H1 (cell line): ENCODE measurements at regions not wholly inside any gene's neighbourhood (a gene's known extent, or its start where the extent isn't known, plus 50 kb on each side); places are given as distances from the start of the nearest gene placed in this dataset.

Experiments
- CTCF ChIA-PET: fragments of 300-600 bp; sonication (Branson Sonifier 250); formaldehyde crosslinking; loops from one replicate; lab custom pipeline; 2021; ENCODE audit not compliant: partially characterized antibody; lab: Charles Lee
- POLR2A ChIA-PET: fragments of 300-600 bp; sonication (Branson Sonifier 250); formaldehyde crosslinking; loops from one replicate; lab custom pipeline; 2021; ENCODE audit warnings: inconsistent platforms; ENCODE audit not compliant: partially characterized antibody; lab: Charles Lee
- DNase-seq, 2 experiments: peaks; one replicate each; pipeline versions ENCODE4 v3.0.0 to v3.0.0-alpha.2; 2010 to 2022; ENCODE audit warnings: low spot score in 2 of 2, low read depth in 1 of 2, mixed read lengths in 1 of 2
- FAIRE-seq: peaks from 2 replicates; lab custom pipeline; 2011; peaks lifted over from hg19 to GRCh38; lab: Jason Lieb, UNC
- H2AFZ ChIP-seq: 2 replicates; pipeline ENCODE4 v1.8.1; 2012; ENCODE audit warnings: low read length, inconsistent platforms
- H2AK5ac ChIP-seq: 2 replicates; pipeline ENCODE4 v1.6.1; 2013; ENCODE audit warnings: low read depth, low read length
- H2BK120ac ChIP-seq: replicated peaks from 2 replicates; pipeline ENCODE3; 2013; ENCODE audit warnings: low read depth, low read length, inconsistent platforms
- H2BK12ac ChIP-seq: 2 replicates; pipeline ENCODE4 v1.6.1; 2013; ENCODE audit warnings: low read depth, low read length
- H2BK15ac ChIP-seq: 2 replicates; pipeline ENCODE4 v1.6.1; 2013; ENCODE audit warnings: low read length
- H2BK20ac ChIP-seq: 2 replicates; pipeline ENCODE4 v1.6.1; 2013; ENCODE audit warnings: low read length
- H2BK5ac ChIP-seq: 2 replicates; pipeline ENCODE4 v1.6.1; 2013; ENCODE audit warnings: low read depth, low read length
- H3K14ac ChIP-seq: 2 replicates; pipeline ENCODE4 v1.6.1; 2013; ENCODE audit warnings: inconsistent platforms; ENCODE audit not compliant: insufficient read length
- H3K18ac ChIP-seq: 2 replicates; pipeline ENCODE4 v1.6.1; 2013; ENCODE audit warnings: low read length; ENCODE audit errors: extremely low read depth
- H3K23ac ChIP-seq: 2 replicates; pipeline ENCODE4 v1.6.1; 2013; ENCODE audit warnings: inconsistent platforms; ENCODE audit not compliant: insufficient read length
- H3K23me2 ChIP-seq: 2 replicates; pipeline ENCODE4 v1.6.1; 2013; ENCODE audit warnings: low read depth, low read length
- H3K27ac ChIP-seq: 2 replicates; pipeline ENCODE4 v1.6.1; 2011; ENCODE audit warnings: low read depth, low read length, inconsistent platforms
- H3K27me3 ChIP-seq, 4 experiments: replicated peaks in 1 of 4; 1 replicate in 1 of 4; 2 replicates in 3 of 4; pipeline versions ENCODE4 v1.6.1 to v1.8.1; 2011 to 2013; ENCODE audit warnings: low read length in 3 of 4, mild to moderate bottlenecking in 3 of 4, inconsistent platforms in 2 of 4, mixed read lengths in 2 of 4, moderate library complexity in 1 of 4; ENCODE audit not compliant: control insufficient read depth in 3 of 4, insufficient read depth in 3 of 4; ENCODE audit errors: extremely low read depth in 1 of 4
- H3K36me3 ChIP-seq, 4 experiments: 2 replicates each; pipeline versions ENCODE4 v1.6.1 to v1.8.1; 2011 to 2013; ENCODE audit warnings: mild to moderate bottlenecking in 4 of 4, low read length in 3 of 4, moderate library complexity in 2 of 4, control low read depth in 1 of 4, inconsistent platforms in 1 of 4; ENCODE audit not compliant: insufficient read depth in 4 of 4, control insufficient read depth in 2 of 4
- H3K4ac ChIP-seq: replicated peaks from 2 replicates; pipeline ENCODE3; 2013; ENCODE audit warnings: low read length, low read depth, mixed read lengths, inconsistent platforms; ENCODE audit not compliant: insufficient read length
- H3K4me1 ChIP-seq, 4 experiments: replicated peaks in 1 of 4; 1 replicate in 1 of 4; 2 replicates in 3 of 4; pipeline versions ENCODE4 v1.6.1 to v1.8.1; 2011 to 2013; ENCODE audit warnings: low read length in 3 of 4, inconsistent platforms in 2 of 4, mixed read lengths in 1 of 4; ENCODE audit not compliant: insufficient read depth in 4 of 4, control insufficient read depth in 3 of 4
- H3K4me2 ChIP-seq, 2 experiments: 2 replicates each; pipeline versions ENCODE4 v1.6.1 to v1.8.1; 2011 to 2013; ENCODE audit warnings: low read depth in 2 of 2, low read length in 2 of 2, control low read depth in 1 of 2, inconsistent platforms in 1 of 2, mild to moderate bottlenecking in 1 of 2; ENCODE audit not compliant: insufficient read depth in 1 of 2
- H3K4me3 ChIP-seq, 4 experiments: fragments of 200-600, 300-600 bp in 1 of 4; sonication (generic), shearing (Covaris generic), sonication (Bioruptor Twin) in 1 of 4; 2 replicates each; pipeline versions ENCODE4 v1.5.1 to v1.8.1; 2011 to 2016; ENCODE audit warnings: low read length in 4 of 4, low read depth in 3 of 4, control low read depth in 2 of 4, inconsistent platforms in 2 of 4, mild to moderate bottlenecking in 2 of 4, mixed read lengths in 1 of 4, moderate library complexity in 1 of 4; ENCODE audit not compliant: insufficient read depth in 2 of 4; ENCODE audit errors: extremely low read depth in 1 of 4
- H3K56ac ChIP-seq: replicated peaks from 2 replicates; pipeline ENCODE3; 2013; ENCODE audit warnings: low read depth, mild to moderate bottlenecking, mixed read lengths, low read length, inconsistent platforms; ENCODE audit not compliant: insufficient read length
- H3K79me1 ChIP-seq: 2 replicates; pipeline ENCODE4 v1.6.1; 2013; ENCODE audit warnings: low read depth, low read length, control low read depth
- H3K79me2 ChIP-seq, 2 experiments: 2 replicates each; pipeline versions ENCODE4 v1.6.1 to v1.8.1; 2012 to 2013; ENCODE audit warnings: low read length in 2 of 2, mild to moderate bottlenecking in 2 of 2, inconsistent platforms in 1 of 2; ENCODE audit not compliant: insufficient read depth in 2 of 2, control insufficient read depth in 1 of 2
- H3K9ac ChIP-seq, 4 experiments: replicated peaks in 1 of 4; 1 replicate in 1 of 4; 2 replicates in 3 of 4; pipeline versions ENCODE4 v1.6.1 to v1.8.1; 2011 to 2013; ENCODE audit warnings: low read depth in 3 of 4, low read length in 3 of 4, control low read depth in 2 of 4, mild to moderate bottlenecking in 2 of 4, moderate library complexity in 2 of 4, inconsistent platforms in 1 of 4; ENCODE audit errors: extremely low read depth in 1 of 4
- H3K9me3 ChIP-seq, 2 experiments: 2 replicates each; pipeline versions ENCODE4 v1.6.1 to v1.8.1; 2012 to 2013; ENCODE audit warnings: mild to moderate bottlenecking in 2 of 2, moderate library complexity in 2 of 2, control low read depth in 1 of 2, inconsistent platforms in 1 of 2, low read depth in 1 of 2, low read length in 1 of 2, mixed read lengths in 1 of 2; ENCODE audit not compliant: insufficient read depth in 2 of 2
- H4K20me1 ChIP-seq, 2 experiments: replicated peaks in 1 of 2; 2 replicates each; pipeline versions ENCODE3 to v1.8.1; 2011 to 2013; ENCODE audit warnings: inconsistent platforms in 2 of 2, low read length in 2 of 2, mild to moderate bottlenecking in 1 of 2; ENCODE audit not compliant: insufficient read depth in 2 of 2, control insufficient read depth in 1 of 2
- H4K5ac ChIP-seq: 2 replicates; pipeline ENCODE4 v1.6.1; 2013; ENCODE audit warnings: low read length, low read depth, mixed read lengths, inconsistent platforms; ENCODE audit not compliant: insufficient read length
- H4K8ac ChIP-seq: 2 replicates; pipeline ENCODE4 v1.8.0; 2013; ENCODE audit warnings: mild to moderate bottlenecking, moderate library complexity, low read length, inconsistent platforms; ENCODE audit not compliant: insufficient read depth; ENCODE audit errors: extremely low read depth
- H4K91ac ChIP-seq: replicated peaks from 2 replicates; pipeline ENCODE3; 2013; ENCODE audit warnings: low read length, mixed read lengths, inconsistent platforms; ENCODE audit not compliant: insufficient read length
- EZH2 ChIP-seq: fragments of 200-600 bp; sonication (generic); IDR thresholded peaks from 2 replicates; pipeline ENCODE4 v1.7.1; 2012; ENCODE audit warnings: low read depth, mild to moderate bottlenecking, moderate library complexity, low read length, inconsistent platforms; ENCODE audit not compliant: severe bottlenecking
- POU5F1 ChIP-seq: IDR thresholded peaks from 2 replicates; pipeline ENCODE4 v1.6.1; 2011; ENCODE audit warnings: low read depth, mild to moderate bottlenecking, low read length, moderate library complexity
- RAD21 ChIP-seq, 2 experiments: IDR thresholded peaks in 1 of 2; conservative IDR thresholded peaks in 1 of 2; 2 replicates each; pipeline ENCODE4 v1.6.1; 2011; ENCODE audit warnings: low read depth in 2 of 2, low read length in 2 of 2, improper control_type of control experiment in 1 of 2, inconsistent platforms in 1 of 2, mild to moderate bottlenecking in 1 of 2, moderate library complexity in 1 of 2
- WGBS, 2 experiments: shearing (Covaris generic) in 1 of 2; methylation state at CpG; one replicate each; pipeline versions ENCODE4 v1.1.6 to v1.1.7; 2013 to 2015; ENCODE audit warnings: low lambda C conversion rate in 2 of 2, mixed read lengths in 2 of 2, inconsistent platforms in 1 of 2, low coverage in 1 of 2, missing lambda C conversion rate in 1 of 2; ENCODE audit not compliant: insufficient replicate concordance in 2 of 2, insufficient coverage in 1 of 2, insufficient read length in 1 of 2; ENCODE audit errors: extremely low coverage in 1 of 2, missing lambda C conversion rate in 1 of 2; 5-methylcytosine and 5-hydroxymethylcytosine counted together
- TF ChIP-seq, protein P1 (sequence below): IDR thresholded peaks from 2 replicates; pipeline ENCODE4 v1.6.1; 2011; ENCODE audit warnings: low read length, improper control_type of control experiment

DNA sequence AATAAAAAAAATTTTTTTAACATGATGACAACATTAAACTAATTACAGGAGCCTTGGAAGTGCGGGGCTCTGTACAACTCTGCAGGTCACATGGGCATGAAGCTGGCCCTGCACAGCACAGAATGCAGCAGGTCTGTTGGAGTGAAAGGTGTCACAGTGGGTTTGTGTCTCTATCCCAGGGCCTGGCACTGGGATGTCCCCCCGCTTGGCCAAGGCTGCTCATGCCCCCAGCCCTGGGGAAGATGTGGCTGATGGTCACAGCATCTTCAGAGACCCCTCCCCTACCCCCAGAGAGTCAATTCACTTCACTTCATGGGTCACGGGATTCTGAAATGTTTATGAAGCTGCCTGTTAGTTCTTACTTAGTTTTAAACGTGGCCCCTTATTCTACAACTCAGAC, 95.9 kb upstream of the TAF1B start:
- no peak overlapping the region for H2BK120ac ChIP-seq
- peaks cover 0 to 2% (median under 1%) of the 10 kb centered on the region in 4 experiments; a peak in 1 of 7 replicates for H3K4me1 ChIP-seq
- no peak overlapping the region for H3K4me2 ChIP-seq
- no peaks in the 10 kb centered on the region for H3K27me3 ChIP-seq
- H4K91ac ChIP-seq, result no peak overlapping the region
- no peak overlapping the region for H2BK12ac ChIP-seq
- H3K4me3 ChIP-seq, result no peak overlapping the region
- H3K9me3 ChIP-seq, result no peaks in the 10 kb centered on the region
- H3K4ac ChIP-seq, result no peak overlapping the region
- H3K27ac ChIP-seq, result no peak overlapping the region
- 92% methylated on average over 4 of the region's 4 CpGs; no CpG with 5 or more reads in 1 of the 2 experiments for WGBS, 2 experiments
- H3K23me2 ChIP-seq, result no peaks in the 10 kb centered on the region
- H2AK5ac ChIP-seq, result no peak overlapping the region
- H3K36me3 ChIP-seq, result no peaks in the 10 kb centered on the region
- H3K56ac ChIP-seq, result no peak overlapping the region
- H4K5ac ChIP-seq, result no peak overlapping the region
- no peak overlapping the region for H4K8ac ChIP-seq
- ChIA-PET CTCF (interaction anchor here (2.8 kb wide), 1 partner anchor 23 kb away, joined by 13 read pairs; no protein-coding TSS in a partner anchor), POLR2A (interaction anchor here (1.1 kb wide), 1 partner anchor 168 kb away, joined by 3 read pairs; no protein-coding TSS in a partner anchor)
- H3K18ac ChIP-seq, result no peak overlapping the region
- H3K14ac ChIP-seq, result no peak overlapping the region
- H2AFZ ChIP-seq, result no peak overlapping the region
- H4K20me1 ChIP-seq, result no peaks in the 10 kb centered on the region
- no peak overlapping the region for H2BK20ac ChIP-seq
- H3K79me2 ChIP-seq, result no peaks in the 10 kb centered on the region
- no peak overlapping the region for H2BK15ac ChIP-seq
- H3K9ac ChIP-seq, result no peak overlapping the region
- FAIRE-seq (no peak), DNase-seq (no peak)
- H2BK5ac ChIP-seq, result no peak overlapping the region
- no peak overlapping the region for H3K23ac ChIP-seq
- no peaks in the 10 kb centered on the region for H3K79me1 ChIP-seq
- TF ChIP-seq, protein P1, sequence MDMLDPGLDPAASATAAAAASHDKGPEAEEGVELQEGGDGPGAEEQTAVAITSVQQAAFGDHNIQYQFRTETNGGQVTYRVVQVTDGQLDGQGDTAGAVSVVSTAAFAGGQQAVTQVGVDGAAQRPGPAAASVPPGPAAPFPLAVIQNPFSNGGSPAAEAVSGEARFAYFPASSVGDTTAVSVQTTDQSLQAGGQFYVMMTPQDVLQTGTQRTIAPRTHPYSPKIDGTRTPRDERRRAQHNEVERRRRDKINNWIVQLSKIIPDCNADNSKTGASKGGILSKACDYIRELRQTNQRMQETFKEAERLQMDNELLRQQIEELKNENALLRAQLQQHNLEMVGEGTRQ, result no peak
- no peak for TF ChIP-seq POU5F1
- no peak for TF ChIP-seq RAD21 (IDR thresholded peaks at IDR 0.05 in 1 of 2, conservative IDR thresholded peaks at IDR 0.05 in 1 of 2; ENCODE audit: low read depth in 2 of 2, low read length in 2 of 2)
- no peak for TF ChIP-seq EZH2
